Prostate gland (tissue), 2 donors: ENCODE measurements at regions not wholly inside any gene's neighbourhood (a gene's known extent, or its start where the extent isn't known, plus 50 kb on each side); places are given as distances from the start of the nearest gene placed in this dataset.

Experiments
- POLR2AphosphoS5 ChIP-seq: sonication (generic); formaldehyde crosslinking; IDR thresholded peaks from one replicate; pipeline ENCODE4 v1.6.1; 2017; ENCODE audit warnings: antibody characterized with exemption
- TF ChIP-seq, protein P1 (sequence below), 4 experiments: fragments of 200-600 bp in 2 of 4; fragments of 450-650 bp in 2 of 4; sonication (generic) in 2 of 4; IDR thresholded peaks; 1 replicate in 3 of 4; 2 replicates in 1 of 4; pipeline ENCODE4 v1.5.1; 2016 to 2019; ENCODE audit warnings: antibody characterized with exemption in 4 of 4, mild to moderate bottlenecking in 2 of 4, moderate library complexity in 2 of 4

DNA sequence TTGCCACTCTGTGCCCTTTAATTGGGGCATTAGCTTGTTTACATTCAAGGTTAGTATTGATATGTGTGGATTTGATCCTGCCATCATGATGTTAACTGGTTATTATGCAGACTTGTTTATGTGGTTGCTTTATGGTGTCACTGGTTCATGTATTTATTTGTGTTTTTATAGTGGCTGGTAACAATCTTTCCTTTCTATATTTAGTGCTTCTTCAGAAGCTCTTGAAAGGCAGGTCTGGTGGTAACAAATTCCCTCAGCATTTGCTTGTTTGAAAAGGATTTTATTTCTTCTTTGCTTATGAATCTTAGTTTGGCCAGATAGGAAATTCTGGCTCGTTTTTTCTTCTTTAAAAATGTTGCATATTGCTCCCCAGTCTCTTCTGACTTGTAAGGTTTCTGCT, 215.4 kb downstream of the ZC3H11B start:
- TF ChIP-seq, protein P1, sequence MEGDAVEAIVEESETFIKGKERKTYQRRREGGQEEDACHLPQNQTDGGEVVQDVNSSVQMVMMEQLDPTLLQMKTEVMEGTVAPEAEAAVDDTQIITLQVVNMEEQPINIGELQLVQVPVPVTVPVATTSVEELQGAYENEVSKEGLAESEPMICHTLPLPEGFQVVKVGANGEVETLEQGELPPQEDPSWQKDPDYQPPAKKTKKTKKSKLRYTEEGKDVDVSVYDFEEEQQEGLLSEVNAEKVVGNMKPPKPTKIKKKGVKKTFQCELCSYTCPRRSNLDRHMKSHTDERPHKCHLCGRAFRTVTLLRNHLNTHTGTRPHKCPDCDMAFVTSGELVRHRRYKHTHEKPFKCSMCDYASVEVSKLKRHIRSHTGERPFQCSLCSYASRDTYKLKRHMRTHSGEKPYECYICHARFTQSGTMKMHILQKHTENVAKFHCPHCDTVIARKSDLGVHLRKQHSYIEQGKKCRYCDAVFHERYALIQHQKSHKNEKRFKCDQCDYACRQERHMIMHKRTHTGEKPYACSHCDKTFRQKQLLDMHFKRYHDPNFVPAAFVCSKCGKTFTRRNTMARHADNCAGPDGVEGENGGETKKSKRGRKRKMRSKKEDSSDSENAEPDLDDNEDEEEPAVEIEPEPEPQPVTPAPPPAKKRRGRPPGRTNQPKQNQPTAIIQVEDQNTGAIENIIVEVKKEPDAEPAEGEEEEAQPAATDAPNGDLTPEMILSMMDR (IDR thresholded peaks at IDR 0.05): no peak
- no peak for TF ChIP-seq POLR2AphosphoS5
